ENCODE measurements at regions not wholly inside any gene's neighbourhood (a gene's known extent, or its start where the extent isn't known, plus 50 kb on each side); places are given as distances from the start of the nearest gene placed in this dataset.

- TF ChIP-seq CTCF (conservative IDR thresholded peaks at IDR 0.05 in 1 of 2, IDR thresholded peaks at IDR 0.05 in 1 of 2; ENCODE audit: low read depth in 1 of 2, low read length in 2 of 2), result no peak
- TF ChIP-seq EZH2 (IDR thresholded peaks at IDR 0.05; ENCODE audit: low read length, missing control alignments), result no peak
These were observed 287.0 kb downstream of the NDUFA10 start for GRCh38 chr2:239738159-239738558.
